Ramos (cell line): ENCODE measurements at regions not wholly inside any gene's neighbourhood (a gene's known extent, or its start where the extent isn't known, plus 50 kb on each side); places are given as distances from the start of the nearest gene placed in this dataset.

ENCODE experiments used
- in situ Hi-C: fragments of 300-500 bp; cut with MboI; formaldehyde crosslinking; loops from one replicate; pipeline ENCODE4 v1.14.3; 2022; ENCODE audit warnings: low sequenced_read_pairs; ENCODE audit not compliant: unreplicated experiment

DNA sequence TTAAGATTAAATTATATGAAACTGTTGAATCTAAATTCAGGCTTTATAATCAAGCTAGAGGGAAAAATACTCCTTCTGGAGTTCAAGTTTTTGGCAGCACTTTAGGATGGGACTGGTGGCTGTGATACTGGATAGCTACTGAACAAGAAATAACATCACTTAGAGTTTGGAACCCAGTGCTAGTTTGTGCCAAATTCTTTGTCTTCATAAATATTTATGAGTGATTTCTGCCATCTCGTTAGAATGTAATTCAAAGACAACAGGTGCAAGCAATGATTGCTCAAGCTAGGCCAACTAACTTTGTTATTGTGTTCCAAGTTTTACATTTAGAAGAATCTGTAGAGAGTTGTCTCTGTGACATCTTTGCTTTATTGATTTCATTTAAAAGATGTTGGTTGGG lies 417.9 kb downstream of the FAT4 start:
- in situ Hi-C loops: no loop called here

GRCh38 chr4:125734504-125734903 lies 419.7 kb downstream of the FAT4 start:
- in situ Hi-C loops: no loop called here

- in situ Hi-C loops: no loop called here
Observed at GRCh38 chr4:125735102-125735501, 420.3 kb downstream of the FAT4 start.

GRCh38 chr4:125736057-125736456 lies 421.3 kb downstream of the FAT4 start:
- in situ Hi-C loops: no loop called here

- in situ Hi-C loops: no loop called here
Observed at GRCh38 chr4:125739760-125740159, 425.0 kb downstream of the FAT4 start.

GRCh38 chr4:125741825-125742452 lies 427.2 kb downstream of the FAT4 start:
- in situ Hi-C loops: no loop called here

GRCh38 chr4:125744891-125745364 lies 430.2 kb downstream of the FAT4 start:
- in situ Hi-C loops: no loop called here

- in situ Hi-C loops: no loop called here
Observed at GRCh38 chr4:125749354-125749753, 434.6 kb downstream of the FAT4 start.

- in situ Hi-C loops: no loop called here
Observed at GRCh38 chr4:125750399-125750798, 435.6 kb downstream of the FAT4 start.

- in situ Hi-C loops: no loop called here
Observed at GRCh38 chr4:125750828-125751466, 436.2 kb downstream of the FAT4 start.

DNA sequence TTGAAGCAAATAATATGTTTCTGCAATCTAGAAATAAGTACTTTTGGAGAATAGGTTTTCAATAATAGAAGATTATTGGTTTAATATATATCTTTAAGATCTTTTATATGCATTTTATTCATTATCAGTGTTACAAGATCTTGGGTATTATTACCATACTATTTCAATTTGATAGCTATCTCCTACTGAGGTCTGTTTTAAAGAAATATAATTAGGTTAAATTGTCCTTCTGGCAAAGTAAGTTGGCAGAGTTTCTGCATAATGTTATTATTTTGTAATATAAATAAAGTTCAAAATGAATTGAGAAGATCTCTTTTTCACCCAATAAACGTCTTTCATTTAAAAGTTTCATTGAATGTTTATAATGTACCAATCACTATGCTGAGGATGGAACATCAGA lies 443.7 kb downstream of the FAT4 start:
- in situ Hi-C loops: no loop called here

DNA sequence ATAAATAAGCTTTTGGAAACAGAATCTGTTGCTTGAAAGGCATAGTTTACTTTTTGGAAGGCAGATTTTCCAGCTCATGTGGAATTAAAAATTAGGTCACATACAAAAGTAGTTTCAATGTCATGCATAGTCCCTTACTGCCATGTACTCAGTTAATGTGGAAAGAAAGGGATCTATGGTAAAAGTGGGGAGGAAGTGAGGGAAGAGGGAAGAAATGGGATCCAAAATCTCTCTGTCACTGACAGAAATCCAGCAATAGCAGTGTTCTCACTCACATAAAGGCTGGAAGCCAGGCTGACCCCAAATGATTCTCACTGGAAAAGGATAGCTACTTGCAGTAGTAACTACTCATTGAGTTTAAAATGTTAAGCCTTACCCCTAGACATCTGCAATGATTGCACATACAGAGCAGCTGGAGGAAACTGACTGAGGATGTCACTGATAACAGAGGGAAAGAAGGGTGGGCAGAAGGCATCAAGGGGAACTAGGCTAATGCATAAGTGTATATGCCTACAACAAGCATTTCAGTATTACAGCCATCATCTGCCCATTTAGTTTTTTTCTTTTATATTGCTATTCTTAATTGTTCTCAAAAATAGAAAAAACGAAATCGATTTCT lies 445.6 kb downstream of the FAT4 start:
- in situ Hi-C loops: no loop called here

DNA sequence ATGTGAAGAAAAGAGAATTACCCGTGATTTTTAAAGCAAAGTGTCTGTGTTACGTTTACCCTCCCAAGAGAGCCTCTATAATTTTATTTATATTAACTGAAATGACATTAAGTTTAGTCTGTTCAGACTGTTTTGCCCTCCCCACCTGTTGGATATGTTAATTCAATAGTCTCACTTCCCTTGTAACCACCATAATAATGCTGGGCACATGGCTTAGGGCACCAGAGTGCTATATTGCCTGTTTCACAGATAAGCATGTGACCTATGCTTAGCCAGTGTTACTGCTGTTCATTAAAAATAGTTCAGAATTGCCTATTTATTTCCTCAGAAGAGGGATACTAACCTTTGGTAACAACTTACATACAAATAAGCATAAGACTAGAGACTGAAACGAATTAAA lies 446.2 kb downstream of the FAT4 start:
- in situ Hi-C loops: no loop called here

DNA sequence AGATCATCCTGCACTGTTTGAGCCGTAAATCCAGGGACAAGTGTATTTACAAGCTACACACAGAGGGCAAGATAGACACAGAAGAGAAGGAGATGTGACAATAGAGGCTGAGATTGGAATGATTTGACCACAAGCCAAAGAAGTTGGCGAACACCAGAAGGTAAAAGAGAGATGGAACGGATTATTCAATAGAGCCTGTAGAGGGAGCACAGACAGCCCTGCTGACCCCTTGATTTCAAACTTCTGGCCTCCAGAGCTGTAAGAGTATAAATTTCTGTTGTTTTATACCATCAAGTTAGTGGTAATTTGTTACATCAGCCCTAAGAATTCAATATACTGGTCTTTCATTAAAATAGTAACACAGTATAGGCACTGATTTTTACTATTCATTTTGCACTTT lies 447.8 kb downstream of the FAT4 start:
- in situ Hi-C loops: no loop called here

GRCh38 chr4:125765941-125766340 lies 451.2 kb downstream of the FAT4 start:
- in situ Hi-C loops: no loop called here

- in situ Hi-C loops: no loop called here
Observed at GRCh38 chr4:125770814-125771398, 456.2 kb downstream of the FAT4 start.

GRCh38 chr4:125772680-125773079 lies 457.9 kb downstream of the FAT4 start:
- in situ Hi-C loops: no loop called here

GRCh38 chr4:125773502-125773901 lies 458.7 kb downstream of the FAT4 start:
- in situ Hi-C loops: no loop called here

GRCh38 chr4:125773931-125774330 lies 459.2 kb downstream of the FAT4 start:
- in situ Hi-C loops: no loop called here

DNA sequence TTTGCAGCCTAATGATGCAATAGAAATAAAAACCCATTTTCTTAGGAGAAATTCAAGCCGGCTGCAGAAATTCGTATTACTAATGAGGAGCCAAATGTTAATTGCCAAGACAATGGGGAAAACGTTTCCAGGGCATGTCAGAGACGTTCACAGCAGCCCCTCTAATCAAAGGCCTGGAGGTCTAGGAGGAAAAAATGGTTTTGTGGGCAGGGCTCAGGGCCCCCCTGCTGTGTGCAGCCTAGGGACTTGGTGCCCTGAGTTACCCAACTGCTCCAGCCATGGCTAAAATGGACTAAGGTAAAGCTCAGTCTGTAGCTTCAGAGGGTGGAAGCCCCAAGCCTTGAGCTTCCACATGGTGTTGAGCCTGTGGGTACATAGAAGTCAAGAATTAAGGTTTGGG lies 461.4 kb downstream of the FAT4 start:
- in situ Hi-C loops: no loop called here

DNA sequence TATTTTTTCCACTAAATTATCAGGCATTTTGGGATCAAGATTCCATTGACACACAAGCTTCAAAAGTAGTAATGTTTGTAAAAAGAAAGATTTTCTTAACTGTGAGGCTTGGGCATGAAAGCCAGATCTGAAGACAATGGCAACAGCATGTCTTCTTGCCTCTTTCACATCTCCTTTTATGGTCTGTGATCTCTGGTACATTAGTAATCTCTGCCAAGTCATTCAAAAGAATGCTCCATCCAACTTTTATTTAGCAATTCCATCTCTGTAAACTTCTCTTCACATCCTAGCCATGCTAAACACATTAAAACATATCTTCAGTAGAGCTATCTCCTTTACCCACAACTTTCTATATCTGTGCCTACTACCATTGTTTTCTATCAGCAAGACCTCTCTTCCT lies 465.4 kb downstream of the FAT4 start:
- in situ Hi-C loops: no loop called here
